Endothelial cell of umbilical vein (primary cell): ENCODE measurements at regions not wholly inside any gene's neighbourhood (a gene's known extent, or its start where the extent isn't known, plus 50 kb on each side); places are given as distances from the start of the nearest gene placed in this dataset.
"Not testable (repeated sequence)": the region's sequence is repeated elsewhere in the genome, so short reads cannot be mapped to it uniquely, and the experiment has no call there.

Experiments
- BruUV-seq: library from RNA; stranded (reverse); fragments of 400-500 nt; replicated peaks from 2 replicates; lab custom pipeline; 2021; lab: Mats Ljungman, UMichigan
- CTCF ChIA-PET: fragments of 300-600, 350-600 bp; sonication (Branson Sonifier 250); formaldehyde crosslinking; loops from one replicate; lab custom pipeline; 2021; ENCODE audit warnings: antibody characterized with exemption, inconsistent platforms; lab: Charles Lee
- POLR2A ChIA-PET: fragments of 300-600, 350-600 bp; sonication (Branson Sonifier 250); formaldehyde crosslinking; loops from one replicate; lab custom pipeline; 2021; ENCODE audit warnings: antibody characterized with exemption, inconsistent platforms; lab: Charles Lee
- DNase-seq: peaks from one replicate; pipeline ENCODE4 v3.0.0-alpha.2; 2011; ENCODE audit warnings: low read depth, low spot score
- FAIRE-seq: peaks from 2 replicates; lab custom pipeline; 2011; peaks lifted over from hg19 to GRCh38; lab: Jason Lieb, UNC
- H2AFZ ChIP-seq: 2 replicates; pipeline ENCODE4 v1.6.0; 2012; ENCODE audit warnings: low read depth, low read length, control low read depth, inconsistent platforms
- H3K27ac ChIP-seq: 2 replicates; pipeline ENCODE4 v1.5.1; 2011; ENCODE audit warnings: low read depth, mild to moderate bottlenecking, control low read depth, low read length, moderate library complexity; ENCODE audit not compliant: insufficient read depth
- H3K27me3 ChIP-seq, 2 experiments: 2 replicates each; pipeline versions ENCODE4 v1.6.0 to v1.6.1; 2011; ENCODE audit warnings: low read length in 2 of 2, mixed read lengths in 1 of 2; ENCODE audit not compliant: control insufficient read depth in 2 of 2, insufficient read depth in 2 of 2
- H3K36me3 ChIP-seq, 2 experiments: 2 replicates in 1 of 2; 3 replicates in 1 of 2; pipeline ENCODE4 v1.5.1; 2011; ENCODE audit warnings: low read length in 2 of 2, mild to moderate bottlenecking in 1 of 2, moderate library complexity in 1 of 2; ENCODE audit not compliant: control insufficient read depth in 2 of 2, insufficient read depth in 2 of 2; ENCODE audit errors: extremely low read depth in 1 of 2
- H3K4me1 ChIP-seq: 3 replicates; pipeline ENCODE4 v1.5.1; 2011; ENCODE audit warnings: mild to moderate bottlenecking, low read length; ENCODE audit not compliant: control insufficient read depth, insufficient read depth; ENCODE audit errors: extremely low read depth
- H3K4me2 ChIP-seq: 2 replicates; pipeline ENCODE4 v1.6.1; 2011; ENCODE audit warnings: low read length, control low read depth, mixed read lengths; ENCODE audit not compliant: insufficient read depth
- H3K4me3 ChIP-seq, 3 experiments: fragments of 200-600 bp in 1 of 3; sonication (generic), shearing (Covaris generic) in 1 of 3; replicated peaks in 1 of 3; 2 replicates each; pipeline ENCODE4 v1.5.1; 2011 to 2016; ENCODE audit warnings: control low read depth in 3 of 3, low read length in 3 of 3, mild to moderate bottlenecking in 2 of 3, inconsistent platforms in 1 of 3, low read depth in 1 of 3, moderate library complexity in 1 of 3; ENCODE audit not compliant: insufficient read depth in 1 of 3
- H3K79me2 ChIP-seq: 2 replicates; pipeline ENCODE4 v1.6.0; 2012; ENCODE audit warnings: low read length, inconsistent platforms; ENCODE audit not compliant: control insufficient read depth, insufficient read depth
- H3K9ac ChIP-seq: replicated peaks from 2 replicates; pipeline ENCODE3; 2011; ENCODE audit warnings: low read length, control low read depth; ENCODE audit not compliant: insufficient read depth; ENCODE audit errors: extremely low read depth
- H3K9me1 ChIP-seq: replicated peaks from 3 replicates; pipeline ENCODE4 v1.6.0; 2011; ENCODE audit warnings: mild to moderate bottlenecking, low read length; ENCODE audit not compliant: control insufficient read depth, insufficient read depth; ENCODE audit errors: extremely low read depth
- H3K9me3 ChIP-seq: replicated peaks from 2 replicates; pipeline ENCODE4 v1.5.1; 2012; ENCODE audit warnings: low read length, inconsistent platforms; ENCODE audit not compliant: control insufficient read depth, insufficient read depth
- H4K20me1 ChIP-seq: replicated peaks from 2 replicates; pipeline ENCODE3; 2011; ENCODE audit warnings: mild to moderate bottlenecking, low read length; ENCODE audit not compliant: control insufficient read depth, insufficient read depth; ENCODE audit errors: extremely low read depth
- EZH2 ChIP-seq: IDR thresholded peaks from 2 replicates; pipeline ENCODE4 v1.6.1; 2012; ENCODE audit warnings: borderline replicate concordance, low read depth, mild to moderate bottlenecking, moderate library complexity, low read length, inconsistent platforms; ENCODE audit not compliant: severe bottlenecking
- FOS ChIP-seq: IDR thresholded peaks from 2 replicates; pipeline ENCODE4 v1.6.1; 2011; ENCODE audit warnings: mild to moderate bottlenecking, low read length, moderate library complexity, borderline replicate concordance; ENCODE audit not compliant: insufficient read depth
- GATA2 ChIP-seq: IDR thresholded peaks from 2 replicates; pipeline ENCODE4 v1.7.0; 2011; ENCODE audit warnings: low read depth, mild to moderate bottlenecking, moderate library complexity, mixed read lengths, low read length; ENCODE audit not compliant: insufficient read length, insufficient read depth
- JUN ChIP-seq: IDR thresholded peaks from 2 replicates; pipeline ENCODE4 v1.6.1; 2011; ENCODE audit warnings: borderline replicate concordance, low read depth; ENCODE audit not compliant: insufficient read length, insufficient read depth
- MYC ChIP-seq: IDR thresholded peaks from one replicate; pipeline ENCODE4 v1.6.1; 2011; ENCODE audit warnings: mild to moderate bottlenecking, low read depth, low read length
- POLR2A ChIP-seq: IDR thresholded peaks from 2 replicates; pipeline ENCODE4 v1.6.1; 2012; ENCODE audit warnings: low read depth, mild to moderate bottlenecking, control low read depth, low read length
- POLR2AphosphoS5 ChIP-seq: IDR thresholded peaks from 2 replicates; pipeline ENCODE4 v1.6.1; 2012; ENCODE audit warnings: low read depth, mild to moderate bottlenecking, control low read depth, low read length, moderate library complexity; ENCODE audit not compliant: insufficient read depth
- dilution Hi-C: fragments of 300-500 bp; cut with MboI; formaldehyde crosslinking; loops from one replicate; pipeline ENCODE4 v1.15.0; 2019; ENCODE audit warnings: low sequenced_read_pairs; ENCODE audit not compliant: extremely low pct_ligation_motif_present
- intact Hi-C: fragments of 100-400 bp; cut with micrococcal nuclease; formaldehyde crosslinking; loops from one replicate; pipeline ENCODE4 v1.10.0; 2022
- TF ChIP-seq, protein P1 (sequence below): IDR thresholded peaks from 2 replicates; pipeline ENCODE4 v1.6.1; 2011; ENCODE audit not compliant: insufficient read depth, insufficient read length
- TF ChIP-seq, protein P2 (sequence below), 2 donors: IDR thresholded peaks; 1 replicate in 1 of 2; 2 replicates in 1 of 2; pipeline ENCODE4 v1.5.1; 2011; ENCODE audit warnings: low read length in 2 of 2, mild to moderate bottlenecking in 2 of 2, moderate library complexity in 2 of 2, control low read depth in 1 of 2, inconsistent platforms in 1 of 2, low read depth in 1 of 2; ENCODE audit not compliant: insufficient read depth in 1 of 2; ENCODE audit errors: extremely low read depth in 1 of 2

DNA sequence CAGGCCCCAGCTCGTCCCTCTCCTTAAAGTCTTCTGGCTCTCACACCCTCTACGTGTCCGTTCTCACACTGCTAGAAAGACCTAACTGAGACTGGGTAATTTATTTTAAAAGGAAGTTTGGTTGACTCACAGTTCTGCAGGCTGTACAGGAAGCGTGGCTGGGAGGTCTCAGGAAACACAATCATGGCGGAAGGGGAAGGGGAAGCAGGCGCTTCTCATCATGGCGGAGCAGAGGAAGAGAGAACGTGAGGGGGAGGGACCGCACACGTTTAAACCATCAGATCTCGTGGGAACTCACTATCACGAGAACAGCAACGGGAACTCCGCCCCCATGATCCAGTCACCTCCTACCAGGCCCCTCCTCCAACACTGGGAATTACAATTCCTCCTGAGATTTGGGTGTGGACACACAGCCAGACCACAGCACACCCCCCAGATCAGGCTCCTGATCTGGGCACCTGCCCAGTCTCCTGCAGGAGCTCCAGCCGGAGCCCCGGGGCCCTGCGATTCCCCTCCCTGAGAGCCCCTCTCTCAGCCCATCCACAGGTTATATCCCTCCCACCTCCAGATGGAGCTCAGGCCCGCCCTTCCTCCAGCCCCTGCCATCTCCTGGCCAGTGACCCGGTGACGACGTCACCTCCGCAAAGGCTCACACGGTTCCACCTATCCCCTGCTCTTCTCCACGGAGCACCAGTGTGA, 170.2 kb downstream of the BRD1 start:
- Histone ChIP-seq H3K79me2 (peaks cover 35% of the 10 kb centered on the region), H3K36me3 (no peaks in the 10 kb centered on the region), H2AFZ (peak overlapping the region; percentile 84), H3K9me1 (no peaks in the 10 kb centered on the region), H3K27ac (peak overlapping the region; percentile 72), H4K20me1 (no peaks in the 10 kb centered on the region), H3K9me3 (no peaks in the 10 kb centered on the region), H3K4me1 (peaks cover 30% of the 10 kb centered on the region), H3K9ac (peak overlapping the region; percentile 41), H3K4me3 (peak overlapping the region; percentile 49 to 60 (median 51)), H3K4me2 (peak overlapping the region; percentile 56), H3K27me3 (no peaks in the 10 kb centered on the region)
- intact Hi-C loops (loop anchor here (1.0 kb wide), 1 partner anchor 10 kb away; no protein-coding TSS in a partner anchor), dilution Hi-C loops (no loop called here)
- BruUV-seq = no TSS peak
- CTCF ChIA-PET = interaction anchor here (1.0 to 5.0 kb wide), 5 partner anchors 9 to 67 kb away, joined by 3 to 28 read pairs (median 8); no protein-coding TSS in a partner anchor
- DNase-seq (peak; percentile 96), FAIRE-seq (peak; percentile 99)
- no peak for TF ChIP-seq MYC
- peak; percentile 85 for TF ChIP-seq FOS
- TF ChIP-seq, protein P1, sequence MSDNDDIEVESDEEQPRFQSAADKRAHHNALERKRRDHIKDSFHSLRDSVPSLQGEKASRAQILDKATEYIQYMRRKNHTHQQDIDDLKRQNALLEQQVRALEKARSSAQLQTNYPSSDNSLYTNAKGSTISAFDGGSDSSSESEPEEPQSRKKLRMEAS = peak; percentile 47
- TF ChIP-seq, protein P2, sequence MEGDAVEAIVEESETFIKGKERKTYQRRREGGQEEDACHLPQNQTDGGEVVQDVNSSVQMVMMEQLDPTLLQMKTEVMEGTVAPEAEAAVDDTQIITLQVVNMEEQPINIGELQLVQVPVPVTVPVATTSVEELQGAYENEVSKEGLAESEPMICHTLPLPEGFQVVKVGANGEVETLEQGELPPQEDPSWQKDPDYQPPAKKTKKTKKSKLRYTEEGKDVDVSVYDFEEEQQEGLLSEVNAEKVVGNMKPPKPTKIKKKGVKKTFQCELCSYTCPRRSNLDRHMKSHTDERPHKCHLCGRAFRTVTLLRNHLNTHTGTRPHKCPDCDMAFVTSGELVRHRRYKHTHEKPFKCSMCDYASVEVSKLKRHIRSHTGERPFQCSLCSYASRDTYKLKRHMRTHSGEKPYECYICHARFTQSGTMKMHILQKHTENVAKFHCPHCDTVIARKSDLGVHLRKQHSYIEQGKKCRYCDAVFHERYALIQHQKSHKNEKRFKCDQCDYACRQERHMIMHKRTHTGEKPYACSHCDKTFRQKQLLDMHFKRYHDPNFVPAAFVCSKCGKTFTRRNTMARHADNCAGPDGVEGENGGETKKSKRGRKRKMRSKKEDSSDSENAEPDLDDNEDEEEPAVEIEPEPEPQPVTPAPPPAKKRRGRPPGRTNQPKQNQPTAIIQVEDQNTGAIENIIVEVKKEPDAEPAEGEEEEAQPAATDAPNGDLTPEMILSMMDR (IDR thresholded peaks at IDR 0.05; ENCODE audit: extremely low read depth in 1 of 2, insufficient read depth in 1 of 2, low read depth in 1 of 2, low read length in 2 of 2) = no peak
- TF ChIP-seq POLR2A = peak; percentile 72
- no peak for TF ChIP-seq EZH2
- TF ChIP-seq JUN = peak; percentile 65
- no peak for TF ChIP-seq GATA2
- TF ChIP-seq POLR2AphosphoS5 = peak; percentile 73
- POLR2A ChIA-PET = interaction anchor here (0.5 to 1.8 kb wide), 4 partner anchors 9 to 24 kb away, joined by 3 to 7 read pairs (median 3); no protein-coding TSS in a partner anchor

- H3K27me3 ChIP-seq, dilution Hi-C loops, DNase-seq, FAIRE-seq, H3K9me1 ChIP-seq, H4K20me1 ChIP-seq, H3K9me3 ChIP-seq, H3K36me3 ChIP-seq: not testable (repeated sequence)
- ChIA-PET POLR2A (interaction anchor here (0.5 to 1.8 kb wide), 4 partner anchors 10 to 23 kb away, joined by 3 to 7 read pairs (median 3); no protein-coding TSS in a partner anchor), CTCF (interaction anchor here (1.0 to 5.0 kb wide), 5 partner anchors 10 to 68 kb away, joined by 3 to 28 read pairs (median 8); no protein-coding TSS in a partner anchor)
- Histone ChIP-seq H3K79me2 (peaks cover 40% of the 10 kb centered on the region), H3K4me3 (peak overlapping the region; percentile 49 to 60 (median 51)), H3K9ac (peak overlapping the region; percentile 41), H3K4me1 (peaks cover 30% of the 10 kb centered on the region), H2AFZ (peak overlapping the region; percentile 84), H3K4me2 (peak overlapping the region; percentile 56), H3K27ac (peak overlapping the region; percentile 72)
- intact Hi-C loops = loop anchor here (1.0 kb wide), 1 partner anchor 10 kb away; no protein-coding TSS in a partner anchor
- BruUV-seq = TSS peak; percentile 57
These were observed 170.8 kb downstream of the BRD1 start for GRCh38 chr22:49656883-49657274.
